GM20000 (cell line): ENCODE measurements at regions not wholly inside any gene's neighbourhood (a gene's known extent, or its start where the extent isn't known, plus 50 kb on each side); places are given as distances from the start of the nearest gene placed in this dataset.

Experiments used
- DNase-seq: peaks from one replicate; pipeline ENCODE4 v3.0.0; 2012; ENCODE audit warnings: low spot score
- TF ChIP-seq, protein P1 (sequence below): IDR thresholded peaks from 2 replicates; pipeline ENCODE4 v1.5.1; 2012; ENCODE audit warnings: mild to moderate bottlenecking, control low read depth; ENCODE audit errors: extremely low read depth, missing control alignments

DNA sequence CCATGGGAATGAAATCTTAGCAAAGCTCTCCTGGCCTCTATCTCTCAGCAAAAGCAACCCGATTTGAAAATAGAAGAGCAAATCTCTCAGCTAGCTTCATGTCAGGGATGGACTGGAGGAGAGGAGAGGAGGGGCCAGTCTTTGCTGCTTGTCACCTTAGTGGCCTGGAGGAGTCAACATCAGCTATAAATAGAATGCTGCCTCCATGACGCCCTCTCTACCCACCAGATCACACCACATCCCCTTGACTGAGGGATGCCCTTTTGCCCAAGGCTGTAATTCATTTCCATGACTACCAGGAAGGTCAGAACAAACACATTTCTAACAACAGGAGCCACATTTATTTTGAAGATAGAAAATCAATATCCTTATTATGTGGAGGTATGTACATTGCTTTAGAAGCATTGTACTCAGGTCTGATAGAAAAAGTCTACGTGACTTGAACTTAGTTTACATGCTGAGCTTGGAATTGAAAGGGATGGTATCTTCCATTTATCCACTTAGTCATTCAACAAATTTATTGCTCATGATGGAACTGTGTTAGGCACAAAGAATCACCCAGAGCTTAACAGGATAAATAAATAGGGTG is 92.4 kb upstream of the LIFR start:
- DNase-seq: no peak
- TF ChIP-seq, protein P1, sequence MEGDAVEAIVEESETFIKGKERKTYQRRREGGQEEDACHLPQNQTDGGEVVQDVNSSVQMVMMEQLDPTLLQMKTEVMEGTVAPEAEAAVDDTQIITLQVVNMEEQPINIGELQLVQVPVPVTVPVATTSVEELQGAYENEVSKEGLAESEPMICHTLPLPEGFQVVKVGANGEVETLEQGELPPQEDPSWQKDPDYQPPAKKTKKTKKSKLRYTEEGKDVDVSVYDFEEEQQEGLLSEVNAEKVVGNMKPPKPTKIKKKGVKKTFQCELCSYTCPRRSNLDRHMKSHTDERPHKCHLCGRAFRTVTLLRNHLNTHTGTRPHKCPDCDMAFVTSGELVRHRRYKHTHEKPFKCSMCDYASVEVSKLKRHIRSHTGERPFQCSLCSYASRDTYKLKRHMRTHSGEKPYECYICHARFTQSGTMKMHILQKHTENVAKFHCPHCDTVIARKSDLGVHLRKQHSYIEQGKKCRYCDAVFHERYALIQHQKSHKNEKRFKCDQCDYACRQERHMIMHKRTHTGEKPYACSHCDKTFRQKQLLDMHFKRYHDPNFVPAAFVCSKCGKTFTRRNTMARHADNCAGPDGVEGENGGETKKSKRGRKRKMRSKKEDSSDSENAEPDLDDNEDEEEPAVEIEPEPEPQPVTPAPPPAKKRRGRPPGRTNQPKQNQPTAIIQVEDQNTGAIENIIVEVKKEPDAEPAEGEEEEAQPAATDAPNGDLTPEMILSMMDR: no peak

DNA sequence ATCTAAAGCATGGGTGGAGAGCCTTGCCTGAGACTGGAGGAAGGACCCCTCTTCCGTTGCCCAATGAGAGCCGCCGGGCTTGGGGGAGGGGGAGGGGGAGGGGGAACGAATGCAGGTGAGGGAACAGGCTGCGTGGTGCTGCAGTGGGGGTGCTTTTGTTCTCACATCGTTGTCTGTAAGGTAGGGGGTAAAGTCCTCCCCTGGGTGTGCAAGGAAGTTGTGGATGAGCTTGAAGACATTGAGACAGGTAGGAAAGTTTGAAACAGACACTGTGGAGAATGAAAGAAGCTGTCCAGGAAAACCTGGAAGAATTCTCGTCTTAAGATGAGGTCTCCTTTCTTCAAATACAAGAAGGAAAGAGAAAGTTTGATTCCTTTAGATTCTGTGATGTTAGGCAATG is 94.1 kb upstream of the LIFR start:
- TF ChIP-seq, protein P1: no peak
- DNase-seq: no peak

DNA sequence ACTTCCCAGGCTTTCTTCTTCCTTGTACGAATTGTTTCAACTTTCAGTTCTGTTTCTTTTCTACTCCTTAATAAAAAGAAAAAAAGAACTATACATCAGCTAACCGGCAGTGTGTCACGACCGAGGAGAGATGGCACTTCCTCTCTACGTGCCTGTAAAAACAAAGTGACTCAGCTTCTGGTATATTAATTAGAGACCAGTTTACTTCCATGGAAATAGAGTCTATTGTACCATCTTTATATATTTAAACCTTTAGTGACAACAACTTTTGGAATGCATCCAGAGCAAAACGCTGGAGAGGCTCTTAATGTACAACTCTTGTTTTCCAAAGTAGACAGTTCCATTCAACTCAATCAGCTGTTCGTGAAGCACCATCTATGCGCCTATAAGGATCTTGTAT is 94.5 kb upstream of the LIFR start:
- no peak for DNase-seq
- TF ChIP-seq, protein P1: no peak

DNA sequence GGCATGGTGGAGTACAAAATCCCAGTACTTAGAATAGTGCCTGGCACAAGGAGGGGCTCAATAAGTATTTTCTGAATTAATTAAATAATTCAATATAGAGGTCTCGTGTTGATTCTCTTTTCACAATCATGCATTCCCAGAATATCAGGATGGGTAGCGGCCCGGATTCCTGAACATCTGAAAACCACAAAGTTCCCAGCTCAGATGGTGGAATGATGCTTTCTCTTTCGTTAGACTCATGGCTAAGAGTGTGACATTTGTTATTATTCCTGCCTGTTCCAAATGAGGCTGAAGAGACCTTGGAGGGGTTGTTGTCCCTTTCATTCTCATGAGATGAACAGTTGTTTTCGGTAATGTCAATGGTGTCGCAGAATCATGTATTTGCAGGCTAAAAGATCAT is 95.4 kb upstream of the LIFR start:
- TF ChIP-seq, protein P1: no peak
- DNase-seq: no peak

DNA sequence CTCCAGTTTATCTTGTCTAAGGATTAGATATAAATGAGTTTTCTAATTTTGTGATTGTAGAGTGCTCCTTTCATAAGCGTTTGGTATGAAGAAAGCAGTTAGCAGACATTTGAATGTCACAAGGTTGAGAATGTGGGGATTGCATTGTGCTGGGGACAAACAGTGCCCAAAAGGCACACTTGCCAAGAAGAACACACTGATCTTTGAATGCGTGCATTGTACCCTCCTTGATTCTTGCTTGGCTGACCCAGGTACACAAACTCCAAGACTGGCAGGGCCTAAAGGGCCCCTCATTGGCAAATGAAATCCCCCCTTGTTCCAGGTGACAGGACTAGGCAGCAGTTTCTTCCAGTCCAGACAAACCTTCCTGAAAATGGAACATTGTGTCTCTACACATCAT is 96.9 kb upstream of the LIFR start:
- TF ChIP-seq, protein P1: no peak
- no peak for DNase-seq

DNA sequence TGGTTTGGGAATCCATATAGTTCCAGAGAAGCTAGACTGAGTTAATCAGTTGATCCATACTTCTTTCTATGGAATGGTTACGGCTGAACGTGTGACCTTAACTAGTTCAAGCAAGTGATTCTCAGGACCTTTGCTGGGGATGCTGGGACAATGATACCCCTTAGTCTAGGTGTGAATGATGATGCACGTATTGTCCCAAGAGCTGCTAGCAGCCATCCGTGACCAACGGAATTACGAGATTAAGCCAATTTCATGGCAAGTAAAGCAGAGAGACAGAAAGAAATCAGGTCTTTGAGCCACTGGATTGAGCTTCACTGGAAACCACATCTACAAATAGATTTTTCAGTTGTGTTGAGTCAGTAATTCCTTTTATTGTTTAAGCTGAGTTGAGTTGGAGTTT is 99.2 kb upstream of the LIFR start:
- TF ChIP-seq, protein P1: no peak
- no peak for DNase-seq

DNA sequence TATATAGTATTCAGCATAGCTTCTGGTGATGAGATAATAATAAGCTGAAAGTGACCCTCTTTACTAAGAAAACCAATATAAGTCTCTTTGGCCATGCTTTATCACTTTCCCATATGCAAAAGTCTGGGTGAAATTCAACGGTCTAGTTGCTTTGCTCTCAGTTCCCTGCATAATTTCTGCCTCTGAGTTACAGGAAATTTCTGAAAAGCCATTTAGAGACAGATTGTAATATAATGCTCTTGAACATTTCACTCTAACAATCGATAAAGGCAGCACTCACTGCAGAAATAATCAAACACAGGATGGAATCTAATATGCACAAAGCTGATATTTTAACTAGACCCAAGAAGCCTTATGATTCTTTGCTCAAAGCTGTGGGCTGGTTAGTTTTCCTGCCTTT is 100.1 kb upstream of the LIFR start:
- TF ChIP-seq, protein P1: no peak
- DNase-seq: no peak
